ENCODE measurements at regions not wholly inside any gene's neighbourhood (a gene's known extent, or its start where the extent isn't known, plus 50 kb on each side); places are given as distances from the start of the nearest gene placed in this dataset.

DNA sequence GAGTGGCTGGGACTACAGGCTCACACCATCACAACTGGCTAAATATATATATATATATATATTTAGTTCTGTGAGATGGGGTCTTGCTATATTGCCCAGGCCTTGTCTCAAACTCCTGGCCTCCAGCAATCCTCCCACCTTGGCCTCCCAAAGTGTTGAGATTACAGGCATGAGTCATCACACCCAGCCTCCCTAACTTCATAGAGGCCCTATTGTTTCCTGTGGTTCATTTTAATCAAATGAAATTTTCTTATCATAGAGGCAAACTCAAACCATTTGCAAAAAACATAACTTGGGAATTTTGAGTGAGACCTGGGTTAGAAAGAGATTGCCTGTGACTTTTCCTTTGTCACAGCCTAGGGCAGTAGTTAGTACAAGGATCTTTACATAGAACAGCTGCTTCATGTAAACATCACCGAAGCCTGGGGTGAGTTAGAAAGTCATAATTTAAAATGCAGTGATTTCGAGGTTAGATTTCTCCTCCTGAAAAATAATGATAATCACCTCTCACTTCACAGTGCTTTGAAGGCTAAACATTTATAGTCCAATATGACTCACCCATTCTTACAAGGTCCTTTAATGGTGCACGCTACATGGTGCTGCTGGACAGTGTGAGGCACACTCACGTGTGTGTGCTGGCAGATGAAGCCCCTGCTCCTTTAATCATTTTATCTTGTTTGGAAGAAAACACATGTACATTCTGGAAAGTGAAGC, 188.9 kb downstream of the RHOU start:
- DNase-seq, result no peak

DNA sequence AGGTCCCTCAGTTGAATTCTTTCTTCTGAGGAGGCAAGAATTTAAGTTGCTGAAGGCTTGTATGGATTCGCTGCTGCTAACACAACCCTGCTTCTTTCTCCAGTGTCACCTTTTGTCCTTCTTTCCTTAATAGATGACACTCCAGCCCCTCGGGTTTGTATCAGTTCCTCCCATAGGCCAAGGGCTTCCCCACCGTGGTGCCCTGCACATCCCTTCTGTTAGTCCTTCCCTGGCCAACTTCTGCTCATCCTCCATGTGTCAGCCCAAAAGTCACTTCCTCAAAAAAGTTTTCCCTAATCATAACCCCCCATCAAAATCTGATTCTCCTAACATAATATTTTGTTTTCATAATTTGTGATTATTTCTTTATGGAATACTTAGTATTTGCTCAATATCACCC, 190.4 kb downstream of the RHOU start:
- DNase-seq, result no peak

- no peak for DNase-seq
These were observed 192.1 kb downstream of the RHOU start for GRCh38 chr1:228927421-228927820.

GRCh38 chr1:228927946-228928898, 192.9 kb downstream of the RHOU start:
- DNase-seq, result no peak

- DNase-seq, result no peak
These were observed 194.3 kb downstream of the RHOU start for GRCh38 chr1:228929476-228930027.

GRCh38 chr1:228930479-228930957, 195.2 kb downstream of the RHOU start:
- DNase-seq, result no peak

- no peak for DNase-seq
These were observed 198.5 kb downstream of the RHOU start for GRCh38 chr1:228933753-228934152.

GRCh38 chr1:228935198-228935663, 200.0 kb downstream of the RHOU start:
- no peak for DNase-seq

DNA sequence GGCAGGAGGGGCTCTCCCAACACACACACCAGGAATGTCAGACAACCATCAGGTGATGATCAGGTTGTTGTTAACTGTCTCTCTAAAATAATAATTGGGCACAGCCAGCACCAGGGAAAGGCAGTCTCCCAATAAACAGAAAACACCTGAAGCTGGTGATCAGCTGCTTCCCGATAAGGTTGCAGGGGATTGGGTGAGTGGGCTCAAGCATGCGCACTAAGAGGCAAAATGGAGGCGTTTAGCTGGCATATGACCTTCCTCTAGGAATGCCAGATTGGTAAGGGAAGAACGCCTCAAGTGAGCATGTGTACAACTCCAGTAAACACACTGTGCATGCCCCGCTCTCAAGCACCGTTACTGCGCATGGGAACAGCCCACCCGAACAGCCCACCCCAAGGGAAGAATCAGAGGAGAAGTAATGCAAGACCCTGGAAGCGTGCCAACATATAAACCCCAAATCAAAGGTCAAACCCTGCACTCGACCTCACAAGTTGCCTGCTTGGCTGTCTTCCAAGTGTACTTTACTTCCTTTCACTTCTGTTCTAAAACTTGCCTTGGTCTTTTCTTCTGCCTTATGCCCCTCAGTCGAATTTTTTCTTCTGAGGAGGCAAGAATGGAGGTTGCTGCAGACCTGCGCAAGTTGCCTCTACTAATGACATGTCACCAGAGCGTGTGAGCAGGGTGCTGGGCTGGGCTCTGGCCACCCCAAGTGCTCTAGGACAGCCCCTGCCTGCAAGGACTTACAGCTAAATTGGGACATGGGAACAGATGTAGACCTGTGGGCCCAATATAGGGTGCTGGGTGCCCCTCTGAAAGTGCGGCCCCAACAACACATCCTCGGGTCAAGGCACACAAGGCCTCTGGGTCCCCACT, 200.8 kb downstream of the RHOU start:
- DNase-seq, result peak; percentile 4 to 36

DNA sequence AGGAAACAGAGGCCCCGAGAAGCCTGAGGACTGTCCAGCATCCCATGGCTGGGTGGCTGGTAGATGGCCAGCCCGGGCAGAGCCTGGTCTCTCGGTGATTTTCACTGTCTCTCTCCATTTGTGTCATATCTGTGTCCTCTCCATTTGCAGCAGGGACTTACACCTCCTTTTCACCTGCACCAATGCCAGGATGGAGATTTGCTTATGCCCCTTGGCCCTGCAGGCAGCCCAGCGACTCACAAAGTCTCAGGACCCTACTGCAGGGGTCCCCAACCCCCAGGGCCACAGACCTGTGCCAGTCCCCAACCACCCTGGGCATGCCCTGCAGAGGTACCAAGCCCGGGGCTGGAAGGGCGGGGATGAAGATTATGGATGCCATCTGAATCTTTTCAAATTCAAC, 201.6 kb downstream of the RHOU start:
- DNase-seq, result no peak

GRCh38 chr1:228937351-228937750, 202.1 kb downstream of the RHOU start:
- DNase-seq, result no peak

DNA sequence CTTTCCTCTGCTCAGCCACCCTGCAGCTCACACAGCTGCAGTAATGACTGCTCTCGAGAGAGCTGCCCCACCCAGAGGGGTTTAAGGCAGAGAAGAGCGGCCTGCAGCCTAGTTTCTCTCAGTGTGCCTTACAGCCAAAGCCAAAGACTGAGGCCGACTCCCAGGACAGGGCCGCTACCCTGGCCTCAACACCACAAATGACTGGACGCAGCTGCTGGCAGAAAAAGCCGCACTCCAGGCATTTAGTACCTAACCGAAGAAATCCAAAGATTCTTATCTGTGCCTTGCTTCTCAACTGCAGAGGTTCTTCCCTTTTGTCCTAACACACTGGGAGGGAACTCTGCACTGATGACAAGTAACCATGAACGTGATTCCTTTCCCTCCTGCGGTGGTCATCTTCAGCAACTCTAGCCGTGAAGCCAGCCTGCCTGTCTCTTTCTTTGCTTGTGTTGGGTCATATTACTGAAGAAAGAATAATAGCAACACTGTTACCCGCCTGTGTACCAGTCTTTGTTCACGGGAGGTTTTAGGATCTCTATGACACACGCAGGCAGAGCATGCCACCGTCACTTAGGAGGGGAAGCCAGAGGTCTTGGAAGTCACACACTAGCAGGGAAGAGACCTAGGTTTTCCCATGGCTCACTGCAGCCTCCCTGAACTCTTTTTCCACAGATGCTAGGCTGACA, 202.7 kb downstream of the RHOU start:
- DNase-seq, result no peak

DNA sequence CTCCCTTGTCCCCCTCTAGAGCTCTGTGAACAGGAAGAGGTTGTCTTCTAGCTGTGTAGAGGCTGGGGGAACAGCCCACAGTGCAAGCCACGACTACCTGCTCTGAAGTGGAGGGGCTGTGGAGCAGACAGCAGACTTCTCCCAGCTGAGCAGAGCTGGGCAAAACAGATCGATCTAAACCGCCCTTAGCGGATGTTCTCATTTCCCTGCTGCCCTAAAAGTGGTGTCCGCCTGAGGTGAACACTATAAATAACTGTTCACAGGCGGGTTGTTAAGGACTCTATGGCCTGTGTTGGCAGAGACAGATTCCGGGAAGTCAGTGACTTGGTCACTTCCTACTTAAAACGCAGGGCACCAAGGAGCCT, 203.2 kb downstream of the RHOU start:
- peak; percentile 47 to 55 for DNase-seq

DNA sequence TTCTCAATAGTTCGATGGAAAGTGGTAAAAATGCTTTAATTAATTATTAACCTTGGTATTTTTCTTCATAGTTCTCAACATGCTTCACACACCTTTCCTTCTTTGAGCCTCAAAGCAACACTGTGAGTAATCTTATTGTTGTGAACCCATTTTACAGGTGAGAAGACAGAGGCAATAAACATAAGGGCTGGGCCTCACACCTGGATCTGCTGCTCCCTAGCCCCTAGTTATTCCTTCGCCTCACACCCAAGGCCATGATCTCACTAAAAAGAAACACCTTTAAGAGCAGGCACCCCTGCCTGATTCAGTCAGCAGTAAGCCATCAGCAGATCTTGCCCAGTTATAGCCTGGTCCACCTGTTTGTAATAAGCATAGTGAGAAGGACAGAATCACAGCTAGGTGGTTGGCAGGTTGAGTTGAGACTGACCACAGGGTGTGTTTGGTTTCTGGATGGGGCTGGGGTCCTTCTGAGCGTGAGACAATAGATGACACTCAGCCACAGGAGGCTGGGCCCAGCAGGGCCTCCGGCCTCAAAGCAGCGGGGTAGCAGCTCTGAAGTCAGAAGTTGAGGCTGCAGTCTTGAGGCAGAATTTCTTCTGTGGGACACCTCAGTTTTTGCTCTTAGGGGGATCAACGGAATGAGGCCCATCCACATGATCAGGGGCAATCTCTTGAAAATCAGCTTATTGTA, 203.9 kb downstream of the RHOU start:
- no peak for DNase-seq

- no peak for DNase-seq
These were observed 204.7 kb downstream of the RHOU start for GRCh38 chr1:228939881-228940392.

DNA sequence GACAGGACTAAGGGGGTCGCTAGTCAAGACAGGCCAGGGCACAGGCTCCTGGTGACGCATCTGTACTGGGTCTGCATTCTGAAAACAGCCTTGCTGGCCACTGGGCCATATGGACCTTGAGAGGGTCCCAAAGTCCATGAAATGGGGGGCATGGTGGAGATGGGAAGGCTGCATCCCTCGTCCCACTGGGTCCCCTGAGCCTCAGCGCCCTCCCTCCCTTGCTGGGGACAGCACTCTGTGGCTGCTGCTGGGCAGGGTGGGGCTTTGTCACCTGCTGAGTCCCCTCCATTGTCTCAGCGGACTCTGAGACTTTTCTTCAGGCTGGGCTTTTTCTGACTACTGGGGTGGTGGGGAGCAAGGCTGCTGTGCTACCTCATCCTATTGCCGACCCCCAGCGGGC, 205.2 kb downstream of the RHOU start:
- DNase-seq, result no peak

DNA sequence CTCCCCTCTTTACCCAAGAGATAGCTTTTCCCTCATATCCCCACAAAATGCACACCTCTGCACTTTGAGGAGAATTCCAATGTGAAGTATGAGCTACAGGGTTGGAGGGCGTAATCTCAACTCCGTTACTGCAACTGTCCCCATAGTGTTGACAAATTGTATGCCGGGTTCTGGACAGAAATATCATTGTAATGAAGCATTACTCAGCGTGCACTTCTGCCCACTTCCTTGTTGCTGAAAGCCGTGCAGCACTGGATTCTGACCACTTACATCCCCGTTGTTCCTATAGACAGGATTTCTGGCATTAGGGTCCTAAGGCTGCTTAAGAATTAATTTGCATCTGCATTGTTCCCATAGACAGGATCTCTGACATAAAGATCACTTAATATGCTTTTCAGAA, 205.6 kb downstream of the RHOU start:
- peak; percentile 28 to 38 for DNase-seq

- DNase-seq, result peak; percentile 28 to 33
These were observed 206.4 kb downstream of the RHOU start for GRCh38 chr1:228941666-228942065.

- DNase-seq, result no peak
These were observed 208.2 kb downstream of the RHOU start for GRCh38 chr1:228943436-228943835.

DNA sequence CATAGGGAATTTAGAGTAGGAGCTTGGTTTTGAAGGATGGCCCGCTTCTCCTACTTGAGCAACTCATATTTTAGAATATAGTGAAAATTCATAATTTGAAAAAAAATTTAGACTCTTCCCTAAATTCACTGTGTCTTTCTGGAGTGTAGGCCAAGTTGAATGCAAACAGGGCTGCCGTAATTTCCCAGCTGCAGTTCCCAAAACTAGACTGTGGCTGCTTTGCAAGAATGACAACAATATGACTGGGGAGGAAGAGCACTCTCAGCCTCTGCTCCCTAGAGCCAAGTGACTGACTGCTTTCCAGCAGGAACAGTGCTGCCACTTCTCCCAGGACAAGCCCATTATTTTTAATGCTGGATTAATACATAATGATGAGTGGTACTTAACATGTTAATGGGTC, 209.0 kb downstream of the RHOU start:
- no peak for DNase-seq

GRCh38 chr1:228944935-228945371, 209.7 kb downstream of the RHOU start:
- no peak for DNase-seq

Measured in AML-193 (cell line).